Stimulated activated CD4-positive, alpha-beta T cell treated with anti-CD3 and anti-CD28 coated beads, Interleukin-4, amount 100 ng/mL, for 24 hours (primary cell): ENCODE measurements at regions not wholly inside any gene's neighbourhood (a gene's known extent, or its start where the extent isn't known, plus 50 kb on each side); places are given as distances from the start of the nearest gene placed in this dataset.

Experiments
- DNase-seq: peaks from one replicate; pipeline ENCODE4 v3.0.0-alpha.2; 2020

DNA sequence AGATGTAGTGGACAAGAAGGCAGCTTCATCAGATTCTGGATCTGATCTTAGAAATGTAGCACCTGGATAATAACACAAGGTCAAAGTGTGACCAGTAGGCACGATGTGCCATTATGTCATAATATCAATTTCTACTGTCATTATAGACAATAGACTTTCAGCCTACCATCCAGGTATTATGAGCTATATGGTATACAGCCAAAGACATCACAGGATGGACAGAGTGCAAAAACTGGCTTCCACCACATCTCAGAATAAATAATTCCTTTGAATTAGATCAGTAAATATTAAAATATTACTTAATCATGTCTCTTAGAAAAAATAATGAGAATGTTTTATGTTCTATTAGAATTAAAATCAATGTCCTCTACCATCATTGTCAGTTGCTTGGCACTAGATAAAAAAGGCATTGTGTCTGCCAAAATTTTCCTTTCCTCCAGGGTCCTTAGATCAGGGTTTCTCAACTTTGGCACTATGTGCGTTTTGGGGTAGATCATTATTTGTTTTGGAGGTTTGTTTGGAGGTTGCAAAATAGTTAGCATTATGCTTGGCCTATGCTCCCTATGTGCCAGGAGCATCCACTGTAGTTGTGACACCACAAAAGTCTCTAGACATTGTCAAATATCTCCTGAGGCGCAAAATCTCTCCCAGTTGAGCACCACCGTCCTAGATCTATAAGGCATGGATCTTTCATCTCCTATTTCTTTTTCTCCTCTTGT, 86.7 kb upstream of the NRIP1 start:
- DNase-seq, result no peak

DNA sequence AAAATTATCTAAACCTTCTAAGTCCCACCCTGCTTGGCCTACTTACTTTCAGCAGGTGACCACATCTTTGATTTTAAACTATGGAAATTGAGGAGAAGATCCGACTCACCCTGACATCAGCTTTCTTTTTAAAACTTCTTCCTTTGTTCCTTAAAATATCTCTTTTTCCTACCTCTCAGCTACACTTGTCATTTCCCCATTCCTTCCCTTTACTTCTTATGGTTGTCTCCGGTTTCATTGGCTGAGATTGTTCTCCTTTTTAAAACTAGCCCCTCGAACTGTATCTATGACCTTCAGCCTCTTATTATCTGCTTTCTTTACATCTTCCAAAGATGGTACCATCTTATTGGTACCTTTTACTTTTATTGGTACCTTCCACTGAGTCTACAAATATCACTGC, 87.8 kb upstream of the NRIP1 start:
- no peak for DNase-seq

GRCh38 chr21:15159382-15160020, 94.7 kb upstream of the NRIP1 start:
- no peak for DNase-seq

DNA sequence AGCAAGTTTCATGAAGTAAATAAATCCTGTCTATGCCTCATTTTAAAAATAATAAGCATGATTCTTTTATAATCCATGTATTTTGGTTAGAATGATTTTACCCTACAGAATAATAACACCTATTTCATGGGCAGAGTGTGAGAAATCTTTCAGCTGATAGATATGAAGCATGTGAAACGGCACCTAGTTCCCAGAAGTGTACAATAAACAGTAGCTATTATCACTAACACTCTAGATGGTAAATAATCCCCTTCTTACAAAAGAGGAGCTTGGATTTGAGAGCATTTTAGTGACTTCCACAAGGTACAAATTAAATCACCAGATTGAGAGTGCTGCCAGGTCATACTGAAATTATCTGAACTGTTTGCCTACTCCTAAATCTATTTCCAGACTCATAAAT, 95.3 kb upstream of the NRIP1 start:
- no peak for DNase-seq

DNA sequence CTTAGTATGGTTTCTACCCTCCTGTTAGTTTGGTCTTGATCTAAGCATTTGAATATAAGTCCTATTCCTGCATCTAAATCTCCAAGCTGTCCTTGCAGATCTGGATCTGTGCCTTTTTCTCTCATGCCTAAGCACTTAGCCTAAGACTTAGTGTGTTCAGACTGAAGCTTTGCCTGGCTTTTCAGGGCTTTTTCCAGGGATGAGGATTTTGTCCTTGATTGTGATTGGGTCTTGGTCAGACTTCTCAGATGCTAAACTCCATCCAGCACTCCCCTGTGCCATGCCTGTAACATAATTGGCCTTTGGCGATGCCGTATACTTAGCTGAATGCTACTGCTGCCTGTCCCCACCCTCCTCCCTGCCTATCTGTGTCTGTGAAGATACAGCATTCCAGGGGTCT, 98.1 kb upstream of the NRIP1 start:
- DNase-seq, result no peak

GRCh38 chr21:15164273-15164672, 99.5 kb upstream of the NRIP1 start:
- no peak for DNase-seq

DNA sequence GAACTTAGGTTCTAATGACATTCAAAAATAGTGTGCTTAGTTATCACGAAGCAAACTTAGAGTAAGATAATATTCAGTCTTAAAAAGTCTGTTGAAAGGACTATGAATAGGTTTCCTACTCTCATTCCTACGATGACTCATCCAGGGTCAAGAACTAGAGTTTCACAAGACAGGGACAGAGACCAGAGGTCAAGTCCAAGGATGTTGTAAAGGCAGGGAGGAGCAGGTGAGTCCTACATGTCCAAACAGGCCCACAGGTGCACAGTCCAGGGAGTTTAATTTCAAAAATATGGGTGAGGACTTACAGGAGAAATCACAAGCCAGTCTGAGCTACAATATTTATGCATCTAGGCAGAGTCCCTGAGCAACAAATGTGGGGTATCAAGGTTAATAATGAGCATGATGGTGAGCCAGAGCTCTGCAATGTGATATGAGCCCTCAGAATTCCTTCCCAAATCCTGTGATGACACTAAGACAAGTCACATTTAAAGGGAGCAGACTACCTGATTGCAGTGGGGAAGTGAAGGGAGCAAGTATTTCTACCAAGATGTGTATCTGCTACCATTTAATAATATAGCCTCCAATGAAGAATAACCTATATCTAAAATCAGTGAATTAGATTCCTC, 100.0 kb upstream of the NRIP1 start:
- no peak for DNase-seq

DNA sequence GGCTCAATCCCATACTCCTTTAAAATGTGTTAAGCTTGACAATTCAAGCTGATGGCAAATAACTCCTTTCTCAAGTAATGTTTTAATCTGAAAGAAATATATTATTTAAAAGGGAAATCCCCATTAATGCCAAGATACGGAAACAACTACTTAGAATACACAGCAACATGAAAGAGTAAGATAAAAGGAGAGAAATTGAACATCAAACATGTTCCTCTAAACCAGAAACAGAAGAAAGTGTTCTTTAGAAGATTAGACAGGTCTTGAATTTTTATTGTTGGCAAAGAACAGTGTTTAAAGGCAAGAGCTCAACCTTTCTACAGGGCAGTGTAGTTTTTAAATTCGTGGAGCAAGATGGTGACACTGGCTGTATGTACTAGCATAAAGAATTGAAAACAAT, 105.8 kb upstream of the NRIP1 start:
- no peak for DNase-seq

DNA sequence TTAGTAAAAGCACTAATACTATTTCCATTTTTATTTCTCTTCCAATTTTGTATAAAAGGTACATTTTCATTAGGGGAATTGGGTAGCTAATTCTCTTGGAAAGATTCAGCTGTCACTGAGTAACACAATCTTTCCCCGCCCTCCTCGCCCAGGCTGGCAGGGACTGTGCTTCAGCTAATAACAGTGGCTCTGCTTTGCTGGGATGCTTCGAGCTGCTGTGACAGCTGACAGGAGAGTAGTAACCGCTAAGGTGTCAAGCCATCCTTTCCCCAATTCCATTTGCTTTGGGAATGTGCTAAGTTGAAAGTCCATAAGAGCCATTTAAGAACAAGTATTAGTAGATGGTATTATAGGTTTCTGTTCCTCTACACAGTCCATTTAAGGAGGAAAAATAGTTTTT, 106.7 kb upstream of the NRIP1 start:
- DNase-seq, result no peak

GRCh38 chr21:15172963-15173362, 108.2 kb upstream of the NRIP1 start:
- DNase-seq, result no peak

GRCh38 chr21:15174923-15175322, 110.1 kb upstream of the NRIP1 start:
- no peak for DNase-seq

DNA sequence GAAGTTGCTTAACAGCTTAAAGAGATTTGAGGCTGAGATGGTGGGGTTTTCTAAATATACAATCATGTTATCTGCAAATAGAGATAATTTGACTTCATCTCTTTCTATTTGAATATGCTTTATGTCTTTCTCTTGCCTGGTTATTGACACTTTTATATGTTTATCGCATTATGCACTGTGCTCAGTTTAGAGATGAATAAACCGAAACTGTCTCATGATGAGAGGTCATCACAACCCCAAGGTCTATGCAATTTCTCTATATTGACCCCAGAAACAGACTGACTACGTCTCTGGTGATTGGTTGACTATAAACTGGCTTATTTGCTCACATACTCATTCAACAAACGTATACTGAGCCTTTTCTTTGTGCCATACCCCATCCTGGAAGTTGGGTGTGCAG, 117.9 kb upstream of the NRIP1 start:
- DNase-seq, result no peak

GRCh38 chr21:15183813-15184257, 119.0 kb upstream of the NRIP1 start:
- DNase-seq, result no peak

DNA sequence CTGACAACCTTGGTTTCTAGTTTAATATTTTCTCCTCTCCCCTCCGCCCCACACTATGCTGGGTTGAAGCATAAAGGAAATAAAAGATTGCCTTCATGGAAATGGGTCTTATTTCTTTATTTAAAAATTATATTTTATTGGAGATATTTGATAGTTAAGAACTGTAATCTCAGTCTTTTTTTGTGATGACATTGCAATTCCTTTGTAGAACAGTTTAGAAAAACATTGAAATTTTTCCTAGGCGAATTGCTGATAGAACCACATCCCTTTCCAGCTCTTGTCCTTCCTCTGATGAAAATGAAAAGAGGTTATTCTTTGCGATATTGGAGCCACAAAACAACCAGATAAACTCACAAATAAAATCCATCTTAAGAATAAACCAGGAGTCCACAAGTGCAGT, 125.6 kb upstream of the NRIP1 start:
- DNase-seq, result no peak

DNA sequence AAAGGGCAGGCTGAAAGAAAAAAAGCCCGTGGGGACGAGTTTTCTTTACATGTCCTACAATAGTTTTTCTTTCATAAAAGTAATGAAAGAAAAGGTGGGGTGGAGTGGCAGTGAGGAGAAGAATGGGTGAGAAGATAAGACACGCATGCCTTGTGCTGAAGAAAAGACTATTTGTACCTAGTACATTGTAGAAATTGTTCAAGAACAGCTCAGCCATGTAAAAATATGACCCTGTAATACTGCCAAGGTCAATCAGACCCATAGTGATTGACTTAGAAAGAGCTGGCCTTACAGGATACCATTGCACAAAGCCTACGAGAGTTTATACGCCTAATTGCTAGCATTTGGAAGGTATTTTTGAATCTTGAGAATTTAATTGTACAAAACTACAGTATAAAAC, 126.0 kb upstream of the NRIP1 start:
- no peak for DNase-seq

- no peak for DNase-seq
Measured at GRCh38 chr21:15191342-15191741, 126.5 kb upstream of the NRIP1 start.

DNA sequence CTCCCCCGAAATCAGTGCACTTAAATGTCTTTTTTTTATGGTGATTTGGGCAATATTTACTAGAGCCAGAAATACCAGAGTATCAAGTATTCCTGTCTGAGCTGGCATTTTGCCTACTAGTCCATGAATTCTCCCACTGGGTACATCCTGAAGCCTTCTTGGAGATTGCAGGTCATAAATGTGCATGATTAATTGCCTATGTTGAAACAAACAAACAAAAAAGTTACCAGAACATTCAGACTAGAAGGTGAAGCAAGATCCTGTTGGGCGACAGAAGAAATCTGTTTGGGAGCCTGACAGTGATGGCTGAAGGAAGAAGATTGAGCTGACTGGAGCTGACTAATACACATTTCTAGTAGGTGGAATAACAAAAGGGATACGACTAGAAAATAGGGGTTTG, 127.4 kb upstream of the NRIP1 start:
- no peak for DNase-seq

DNA sequence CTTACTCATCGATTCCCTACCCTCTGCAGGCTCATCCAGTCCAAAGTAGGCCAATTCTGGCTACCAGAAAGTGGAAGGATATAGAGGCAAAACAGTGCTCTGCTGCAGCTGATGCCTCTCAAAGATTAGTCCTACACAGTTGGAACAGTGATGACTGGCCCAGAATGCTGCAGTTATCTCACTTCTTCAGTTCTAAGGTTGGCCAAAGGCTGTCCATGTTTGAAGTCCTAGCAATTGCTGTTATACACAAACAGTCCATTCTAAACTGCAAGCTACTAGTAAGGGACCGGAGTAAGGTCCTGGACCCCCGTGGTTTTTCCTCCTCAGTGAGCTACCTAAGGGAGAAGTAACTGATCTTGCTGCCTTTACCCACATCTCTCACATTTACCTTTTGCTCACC, 129.1 kb upstream of the NRIP1 start:
- DNase-seq, result no peak

DNA sequence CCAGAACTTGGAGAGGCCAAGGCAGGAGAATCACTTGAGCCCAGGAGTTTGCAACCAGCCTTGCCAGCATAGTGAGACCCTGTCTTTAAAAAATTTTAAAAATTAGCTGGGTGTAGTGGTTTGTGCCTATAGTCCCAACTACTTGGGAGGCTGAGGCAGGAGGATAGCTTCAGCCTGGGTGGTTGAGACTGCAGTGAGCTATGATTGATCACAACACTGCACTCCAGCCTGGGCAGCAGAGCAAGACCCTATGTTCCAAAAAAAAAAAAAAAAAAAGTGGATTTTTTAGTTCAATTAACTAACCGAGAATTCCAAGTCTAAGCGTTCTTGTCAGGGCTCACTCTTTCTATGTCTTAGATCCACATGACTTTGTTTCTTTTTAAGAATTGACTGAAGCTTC, 130.3 kb upstream of the NRIP1 start:
- no peak for DNase-seq

DNA sequence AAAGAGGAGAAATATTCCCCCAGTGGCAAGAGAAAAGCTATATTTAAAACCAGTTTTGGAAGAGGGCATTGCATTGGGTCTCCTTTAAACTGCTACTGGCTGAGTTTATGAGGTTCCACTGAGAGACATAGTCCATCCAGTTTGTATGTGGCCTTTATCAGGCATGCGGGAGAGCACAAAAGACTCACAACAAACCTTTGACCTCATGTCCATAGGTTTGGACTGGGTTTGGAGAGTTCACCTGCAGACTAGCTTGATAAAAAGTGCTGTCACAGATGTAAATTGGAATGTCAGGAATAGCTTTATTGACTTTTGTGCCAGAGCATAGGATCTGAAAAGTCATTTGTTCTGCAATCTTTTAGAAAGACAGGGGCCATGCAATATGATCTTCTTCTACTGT, 131.0 kb upstream of the NRIP1 start:
- DNase-seq, result no peak

- DNase-seq, result no peak
Measured at GRCh38 chr21:15197696-15198095, 132.9 kb upstream of the NRIP1 start.

DNA sequence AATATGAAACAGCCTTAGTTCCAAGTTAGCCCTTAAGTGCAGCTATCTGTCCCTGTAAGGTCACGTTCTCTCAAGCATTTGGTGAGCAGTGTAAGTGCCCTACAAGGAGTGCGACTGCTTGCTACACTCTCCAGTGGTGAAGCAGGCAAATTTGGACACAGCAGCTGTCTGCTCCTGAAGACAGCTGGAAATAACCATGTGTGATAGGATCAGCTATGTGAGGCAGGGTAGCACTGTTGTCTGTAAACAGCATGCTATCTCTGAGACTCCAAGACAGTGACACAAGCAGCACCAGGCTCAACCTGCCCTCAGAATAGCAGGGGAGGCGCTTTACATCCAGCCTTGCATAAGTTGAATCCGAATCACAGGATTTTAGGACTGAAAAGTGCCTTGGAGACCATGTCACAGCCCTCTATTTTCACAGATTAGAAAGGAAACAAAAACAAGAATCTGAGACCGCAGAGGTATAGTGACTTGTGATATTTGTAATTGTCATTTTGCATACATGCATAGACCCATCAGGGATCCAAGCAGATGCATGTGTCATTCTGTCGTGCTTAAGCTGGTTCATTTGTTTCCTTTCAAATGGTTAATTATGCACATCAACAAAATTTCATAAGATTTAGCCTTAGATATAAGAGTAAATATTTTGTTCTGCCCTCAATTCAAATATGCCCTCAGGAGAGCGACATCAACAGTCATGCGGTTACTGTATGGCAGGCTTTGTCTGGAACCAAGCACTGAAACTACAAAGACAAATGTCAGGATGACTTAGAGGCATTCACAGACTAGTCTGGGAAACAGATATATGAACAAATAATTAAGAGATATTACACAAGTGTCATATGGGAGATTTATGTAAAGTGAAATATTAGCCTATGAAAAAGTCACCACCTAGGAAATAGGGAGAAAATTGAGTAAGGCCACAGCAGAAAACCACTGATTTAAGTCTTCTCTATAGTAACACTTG, 134.9 kb upstream of the NRIP1 start:
- DNase-seq, result no peak

- no peak for DNase-seq
Measured at GRCh38 chr21:15203740-15204139, 138.9 kb upstream of the NRIP1 start.
